ENCODE measurements at regions not wholly inside any gene's neighbourhood (a gene's known extent, or its start where the extent isn't known, plus 50 kb on each side); places are given as distances from the start of the nearest gene placed in this dataset.

DNA sequence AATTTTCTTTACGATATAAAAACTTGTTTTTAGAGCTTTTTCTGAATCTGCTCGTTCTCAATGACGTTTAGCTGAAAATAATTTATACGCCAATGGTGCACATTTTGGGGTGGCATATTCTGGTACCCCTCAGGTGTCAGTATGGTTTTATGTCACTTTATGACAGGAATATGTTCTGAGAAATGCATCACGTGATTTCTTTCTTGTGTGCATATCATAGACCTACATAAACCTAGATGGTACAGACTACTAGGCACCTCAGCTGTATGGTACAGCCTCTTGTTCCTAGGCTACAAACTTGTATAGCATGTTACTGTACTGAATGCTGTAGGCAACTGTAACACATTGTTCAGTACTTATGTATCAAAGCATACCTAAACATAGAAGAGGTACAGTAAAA is 68.2 kb downstream of the TMEM17 start:
- TF ChIP-seq CTCF (IDR thresholded peaks at IDR 0.05) (no peak), POLR2AphosphoS5 (IDR thresholded peaks at IDR 0.05) (no peak), POLR2A (IDR thresholded peaks at IDR 0.05) (no peak)

All from breast epithelium (tissue), 3 donors.